Trophoblast cell (in vitro differentiated cells and primary cell): ENCODE measurements at regions not wholly inside any gene's neighbourhood (a gene's known extent, or its start where the extent isn't known, plus 50 kb on each side); places are given as distances from the start of the nearest gene placed in this dataset.

ENCODE experiments used
- DNase-seq, 2 donors: peaks; one replicate each; pipeline ENCODE4 v3.0.0-alpha.2; 2016
- H2AFZ ChIP-seq: 2 replicates; pipeline ENCODE4 v1.6.1; 2013; ENCODE audit warnings: low read length, moderate library complexity, mild to moderate bottlenecking; ENCODE audit not compliant: insufficient read depth, poor library complexity
- H2AK5ac ChIP-seq: 2 replicates; pipeline ENCODE4 v1.6.1; 2013; ENCODE audit warnings: mild to moderate bottlenecking, low read length
- H2BK120ac ChIP-seq: 2 replicates; pipeline ENCODE4 v1.6.1; 2013; ENCODE audit warnings: low read length, mild to moderate bottlenecking, moderate library complexity; ENCODE audit not compliant: insufficient read depth, poor library complexity
- H2BK12ac ChIP-seq: 2 replicates; pipeline ENCODE4 v1.6.1; 2013; ENCODE audit warnings: mild to moderate bottlenecking, low read length, moderate library complexity
- H2BK5ac ChIP-seq: 2 replicates; pipeline ENCODE4 v1.6.1; 2013; ENCODE audit warnings: low read length, low read depth, moderate library complexity, mild to moderate bottlenecking; ENCODE audit not compliant: poor library complexity
- H3K14ac ChIP-seq: 2 replicates; pipeline ENCODE4 v1.6.1; 2013; ENCODE audit warnings: mild to moderate bottlenecking, low read length
- H3K18ac ChIP-seq: 2 replicates; pipeline ENCODE4 v1.6.1; 2013; ENCODE audit warnings: mild to moderate bottlenecking, low read length
- H3K23ac ChIP-seq: 2 replicates; pipeline ENCODE4 v1.6.1; 2013; ENCODE audit warnings: low read length
- H3K27ac ChIP-seq: 2 replicates; pipeline ENCODE4 v1.5.1; 2013; ENCODE audit warnings: low read depth, mild to moderate bottlenecking, inconsistent platforms, low read length, moderate library complexity
- H3K27me3 ChIP-seq: 2 replicates; pipeline ENCODE4 v1.6.1; 2013; ENCODE audit warnings: inconsistent platforms, mild to moderate bottlenecking, low read length, moderate library complexity; ENCODE audit not compliant: insufficient read depth
- H3K36me3 ChIP-seq, 2 experiments: 1 replicate in 1 of 2; 2 replicates in 1 of 2; pipeline ENCODE4 v1.6.1; 2013; ENCODE audit warnings: low read length in 2 of 2, mild to moderate bottlenecking in 2 of 2, moderate library complexity in 1 of 2; ENCODE audit not compliant: insufficient read depth in 2 of 2, control insufficient read depth in 1 of 2
- H3K4ac ChIP-seq: 2 replicates; pipeline ENCODE4 v1.6.1; 2013; ENCODE audit warnings: low read depth, mild to moderate bottlenecking, low read length, moderate library complexity
- H3K4me1 ChIP-seq, 2 experiments: 1 replicate in 1 of 2; 2 replicates in 1 of 2; pipeline ENCODE4 v1.6.1; 2013; ENCODE audit warnings: low read length in 2 of 2, mild to moderate bottlenecking in 2 of 2, moderate library complexity in 1 of 2; ENCODE audit not compliant: insufficient read depth in 2 of 2, control insufficient read depth in 1 of 2
- H3K4me2 ChIP-seq: 2 replicates; pipeline ENCODE4 v1.6.1; 2013; ENCODE audit warnings: inconsistent platforms, mild to moderate bottlenecking, low read length, moderate library complexity
- H3K4me3 ChIP-seq: 2 replicates; pipeline ENCODE4 v1.5.1; 2013; ENCODE audit warnings: mild to moderate bottlenecking, low read depth, low read length, inconsistent platforms
- H3K79me1 ChIP-seq: one replicate; pipeline ENCODE4 v1.6.1; 2013; ENCODE audit warnings: low read length
- H3K79me2 ChIP-seq: 2 replicates; pipeline ENCODE4 v1.6.1; 2013; ENCODE audit warnings: low read length, mild to moderate bottlenecking; ENCODE audit not compliant: control insufficient read depth, insufficient read depth, poor library complexity
- H3K9ac ChIP-seq: 2 replicates; pipeline ENCODE4 v1.6.1; 2013; ENCODE audit warnings: mild to moderate bottlenecking, low read length
- H3K9me3 ChIP-seq: 2 replicates; pipeline ENCODE4 v1.6.1; 2013; ENCODE audit warnings: low read depth, mild to moderate bottlenecking, control low read depth, inconsistent platforms, low read length; ENCODE audit not compliant: insufficient read depth
- H4K12ac ChIP-seq: 2 replicates; pipeline ENCODE4 v1.6.1; 2013; ENCODE audit warnings: low read depth, mild to moderate bottlenecking, low read length, moderate library complexity
- H4K8ac ChIP-seq: 2 replicates; pipeline ENCODE4 v1.6.1; 2013; ENCODE audit warnings: low read depth, mild to moderate bottlenecking, low read length, moderate library complexity
- H4K91ac ChIP-seq: one replicate; pipeline ENCODE4 v1.6.1; 2013; ENCODE audit warnings: low read depth, mild to moderate bottlenecking, low read length, moderate library complexity
- WGBS: extraction: QIAGEN DNeasy Blood & Tissue Kit; methylation state at CpG from one replicate; pipeline ENCODE4 v1.1.7; 2013; ENCODE audit warnings: missing lambda C conversion rate; ENCODE audit not compliant: insufficient read length, insufficient coverage; ENCODE audit errors: extremely low coverage; 5-methylcytosine and 5-hydroxymethylcytosine counted together

- Histone ChIP-seq H3K79me2 (no peaks in the 10 kb centered on the region), H3K9ac (no peak overlapping the region), H3K4ac (no peak overlapping the region), H2BK12ac (no peak overlapping the region), H3K4me3 (no peak overlapping the region), H2AK5ac (no peak overlapping the region), H3K27ac (no peak overlapping the region), H2BK120ac (no peak overlapping the region), H3K23ac (no peak overlapping the region), H3K4me2 (no peak overlapping the region), H3K9me3 (no peaks in the 10 kb centered on the region), H4K91ac (no peak overlapping the region), H2AFZ (no peak overlapping the region), H3K4me1 (no peaks in the 10 kb centered on the region), H3K27me3 (no peaks in the 10 kb centered on the region), H3K18ac (no peak overlapping the region), H3K36me3 (no peaks in the 10 kb centered on the region), H3K79me1 (no peaks in the 10 kb centered on the region), H4K12ac (no peak overlapping the region), H3K14ac (no peak overlapping the region), H2BK5ac (no peak overlapping the region), H4K8ac (no peak overlapping the region)
- DNase-seq = no peak
- no CpG with 5 or more reads among the region's 4 CpGs for WGBS
These were observed 129.0 kb upstream of the ADAMTS16 start for GRCh38 chr5:5011151-5011550.

GRCh38 chr5:5014586-5015235 is 125.4 kb upstream of the ADAMTS16 start:
- Histone ChIP-seq H3K36me3 (no peaks in the 10 kb centered on the region), H3K18ac (no peak overlapping the region), H3K27ac (no peak overlapping the region), H4K12ac (no peak overlapping the region), H3K4me2 (no peak overlapping the region), H2AK5ac (no peak overlapping the region), H2BK12ac (no peak overlapping the region), H3K23ac (no peak overlapping the region), H3K79me1 (no peaks in the 10 kb centered on the region), H3K79me2 (no peaks in the 10 kb centered on the region), H4K91ac (no peak overlapping the region), H2BK120ac (no peak overlapping the region), H3K9ac (no peak overlapping the region), H3K4me3 (no peak overlapping the region), H3K14ac (no peak overlapping the region), H3K9me3 (peaks cover 4% of the 10 kb centered on the region), H2BK5ac (no peak overlapping the region), H3K27me3 (no peaks in the 10 kb centered on the region), H4K8ac (no peak overlapping the region), H3K4me1 (no peaks in the 10 kb centered on the region), H3K4ac (no peak overlapping the region), H2AFZ (no peak overlapping the region)
- DNase-seq = no peak
- WGBS = no CpG with 5 or more reads among the region's 7 CpGs

GRCh38 chr5:5017827-5018577 is 122.1 kb upstream of the ADAMTS16 start:
- Histone ChIP-seq H2BK5ac (no peak overlapping the region), H3K79me1 (no peaks in the 10 kb centered on the region), H2BK120ac (no peak overlapping the region), H2BK12ac (no peak overlapping the region), H4K91ac (no peak overlapping the region), H2AFZ (no peak overlapping the region), H4K12ac (no peak overlapping the region), H3K27me3 (no peaks in the 10 kb centered on the region), H2AK5ac (no peak overlapping the region), H4K8ac (no peak overlapping the region), H3K9ac (no peak overlapping the region), H3K27ac (no peak overlapping the region), H3K9me3 (peaks cover 4% of the 10 kb centered on the region), H3K79me2 (no peaks in the 10 kb centered on the region), H3K4me1 (no peaks in the 10 kb centered on the region), H3K4me3 (no peak overlapping the region), H3K23ac (no peak overlapping the region), H3K14ac (no peak overlapping the region), H3K4ac (no peak overlapping the region), H3K36me3 (no peaks in the 10 kb centered on the region), H3K4me2 (no peak overlapping the region), H3K18ac (no peak overlapping the region)
- WGBS = no CpG with 5 or more reads among the region's 9 CpGs
- no peak for DNase-seq

GRCh38 chr5:5018578-5018970 is 121.6 kb upstream of the ADAMTS16 start:
- Histone ChIP-seq H3K36me3 (no peaks in the 10 kb centered on the region), H3K4me2 (no peak overlapping the region), H4K91ac (no peak overlapping the region), H3K4me1 (no peaks in the 10 kb centered on the region), H3K23ac (no peak overlapping the region), H3K4me3 (no peak overlapping the region), H4K12ac (no peak overlapping the region), H3K14ac (no peak overlapping the region), H3K27me3 (no peaks in the 10 kb centered on the region), H2BK5ac (no peak overlapping the region), H3K9me3 (peaks cover 4% of the 10 kb centered on the region), H4K8ac (no peak overlapping the region), H2AK5ac (no peak overlapping the region), H3K18ac (no peak overlapping the region), H3K27ac (no peak overlapping the region), H3K79me2 (no peaks in the 10 kb centered on the region), H2BK120ac (no peak overlapping the region), H2AFZ (no peak overlapping the region), H3K9ac (no peak overlapping the region), H3K4ac (no peak overlapping the region), H2BK12ac (no peak overlapping the region), H3K79me1 (no peaks in the 10 kb centered on the region)
- no CpG with 5 or more reads among the region's 4 CpGs for WGBS
- DNase-seq = no peak
